Activated CD4-positive, alpha-beta T cell treated with anti-CD3 and anti-CD28 coated beads, Interleukin-2, Interleukin-6, amounts not matched to agents 100 ng/mL and 50 ng/mL, durations not matched to agents 16 hours and 8 hours (primary cell): ENCODE measurements at regions not wholly inside any gene's neighbourhood (a gene's known extent, or its start where the extent isn't known, plus 50 kb on each side); places are given as distances from the start of the nearest gene placed in this dataset.

Experiments
- DNase-seq: peaks from one replicate; pipeline ENCODE4 v3.0.0-alpha.2; 2020

- DNase-seq: no peak
Measured at GRCh38 chr4:125704726-125705125, 390.0 kb downstream of the FAT4 start.

GRCh38 chr4:125705681-125706080 lies 390.9 kb downstream of the FAT4 start:
- no peak for DNase-seq

DNA sequence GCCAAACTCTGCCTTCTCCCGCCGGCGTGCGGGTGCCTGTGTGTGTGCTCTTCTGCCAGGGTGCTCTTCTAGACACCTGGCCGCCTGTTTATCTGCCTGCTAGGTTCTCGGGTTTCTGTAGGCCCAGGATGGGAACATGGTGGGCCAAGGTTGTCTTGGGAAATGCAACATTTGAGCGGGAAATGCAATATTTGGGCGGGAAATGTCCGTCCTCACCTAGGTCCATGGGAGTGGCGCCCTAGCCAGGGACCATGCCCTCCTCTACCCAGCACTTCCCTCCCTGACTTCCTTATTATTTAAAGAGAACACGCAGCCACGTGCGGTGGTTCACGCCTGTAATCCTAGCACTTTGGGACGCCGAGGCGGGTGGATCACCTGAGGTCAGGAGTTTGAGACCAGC lies 392.6 kb downstream of the FAT4 start:
- no peak for DNase-seq

DNA sequence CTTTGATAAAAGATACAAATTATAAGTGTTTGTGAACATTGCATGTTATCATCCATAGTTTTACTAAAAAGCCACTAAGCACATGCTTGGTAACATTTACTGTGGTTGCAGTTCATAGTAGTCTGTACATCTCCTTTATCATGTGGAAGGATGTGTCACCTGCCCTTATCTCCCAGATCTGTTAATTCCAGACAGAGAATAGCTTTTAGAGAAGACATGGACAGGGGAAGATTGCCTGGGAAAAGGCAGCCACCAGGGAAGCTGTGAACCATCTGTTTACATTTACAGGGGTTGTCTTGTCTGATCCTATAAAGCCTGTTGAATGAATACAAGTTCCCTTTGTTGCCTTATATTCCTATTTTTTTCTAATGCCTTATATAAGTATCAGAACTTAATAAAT lies 396.0 kb downstream of the FAT4 start:
- no peak for DNase-seq

DNA sequence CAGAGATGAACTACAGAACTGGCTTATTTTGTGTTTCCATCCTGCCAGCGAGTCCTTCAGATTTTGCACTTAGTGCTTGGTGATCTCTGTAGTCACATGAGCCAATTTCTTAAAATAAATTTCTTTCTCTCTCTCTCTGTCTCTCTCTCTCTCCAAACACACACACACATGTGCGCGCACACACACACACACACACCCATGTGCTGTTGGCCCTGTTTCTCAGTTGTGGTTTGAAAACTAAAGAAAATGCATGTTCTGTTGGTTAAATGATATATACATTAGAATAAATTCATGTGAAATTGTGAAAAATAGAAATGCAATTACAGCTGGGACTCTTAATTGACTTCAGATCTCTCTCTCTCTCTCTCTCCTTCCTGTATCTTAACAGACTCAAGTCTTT lies 399.3 kb downstream of the FAT4 start:
- DNase-seq: no peak

DNA sequence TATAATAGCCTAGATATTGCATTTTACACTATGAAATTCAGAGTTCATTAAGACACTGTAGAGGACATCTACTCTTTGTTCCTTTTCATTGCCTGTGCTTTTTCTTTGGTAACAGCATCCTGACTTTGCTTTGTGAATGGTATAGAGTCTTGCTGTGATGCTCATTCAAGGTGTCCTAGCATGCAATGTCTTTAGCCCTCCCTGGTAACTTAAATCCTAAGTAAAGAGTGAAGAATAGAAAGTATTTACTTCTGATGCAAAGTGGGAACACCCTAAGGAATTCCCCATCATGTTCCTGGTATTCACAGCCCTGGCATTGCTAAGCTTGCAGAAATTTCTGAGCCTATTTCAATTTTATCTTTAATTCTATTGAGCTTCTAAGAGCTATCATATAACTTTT lies 400.1 kb downstream of the FAT4 start:
- DNase-seq: no peak

GRCh38 chr4:125719987-125720386 lies 405.2 kb downstream of the FAT4 start:
- DNase-seq: no peak

GRCh38 chr4:125722009-125722408 lies 407.3 kb downstream of the FAT4 start:
- DNase-seq: no peak

GRCh38 chr4:125725957-125726525 lies 411.3 kb downstream of the FAT4 start:
- no peak for DNase-seq

DNA sequence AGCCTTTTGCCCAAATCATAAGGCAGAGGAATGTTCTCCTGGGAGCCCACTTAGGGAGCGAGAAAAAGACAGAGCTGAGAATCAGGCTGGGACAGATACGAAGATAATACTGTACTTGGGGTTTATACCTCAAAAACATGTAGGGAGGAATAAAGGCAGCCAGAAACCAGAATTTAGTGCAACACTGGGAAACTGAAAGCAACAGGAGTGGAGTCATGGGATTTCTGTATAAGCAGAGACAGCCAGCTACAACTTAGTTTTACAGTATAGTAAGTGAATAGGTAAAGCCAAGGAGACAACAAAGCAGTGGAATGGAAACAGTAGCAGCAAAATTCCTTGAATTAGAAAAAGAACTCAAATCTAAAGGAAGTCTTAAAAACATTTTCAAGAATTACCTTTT lies 413.2 kb downstream of the FAT4 start:
- DNase-seq: no peak

DNA sequence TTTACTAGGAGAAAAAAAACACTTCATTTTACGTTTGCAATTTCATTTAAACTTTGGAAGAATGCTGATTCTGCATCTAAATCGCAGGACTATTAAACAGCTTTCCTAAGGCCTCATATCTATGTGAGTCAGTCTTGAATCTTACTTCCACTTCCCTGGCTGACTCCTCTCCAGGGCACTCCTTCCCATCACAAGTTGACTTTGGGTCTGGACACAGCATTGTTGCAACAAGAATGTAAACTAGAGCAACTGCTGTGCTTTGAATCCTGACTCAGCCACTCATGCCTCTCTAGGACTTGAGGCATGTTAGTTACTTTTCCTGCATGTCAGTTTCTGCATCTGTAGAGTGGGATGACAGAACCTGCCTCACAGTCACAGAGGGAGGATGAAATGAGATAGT lies 413.8 kb downstream of the FAT4 start:
- DNase-seq: no peak

DNA sequence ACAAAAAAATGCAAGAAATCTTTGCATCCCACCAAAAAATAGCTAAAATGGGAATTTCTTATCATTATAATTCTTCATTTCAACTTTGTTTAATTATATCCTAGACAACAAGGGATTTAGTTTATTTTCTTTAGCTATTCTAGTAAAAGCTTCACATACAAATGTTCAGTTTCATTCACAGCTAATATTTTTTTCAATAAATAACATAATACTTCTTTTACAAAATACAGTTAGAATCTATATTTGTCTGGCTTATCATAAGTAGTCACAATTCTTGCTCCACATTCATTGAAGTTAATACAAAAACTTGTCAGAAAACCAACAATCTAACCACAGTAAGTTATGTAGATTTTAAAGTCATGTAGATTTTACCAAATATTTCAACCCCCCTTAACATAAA lies 414.4 kb downstream of the FAT4 start:
- DNase-seq: no peak

DNA sequence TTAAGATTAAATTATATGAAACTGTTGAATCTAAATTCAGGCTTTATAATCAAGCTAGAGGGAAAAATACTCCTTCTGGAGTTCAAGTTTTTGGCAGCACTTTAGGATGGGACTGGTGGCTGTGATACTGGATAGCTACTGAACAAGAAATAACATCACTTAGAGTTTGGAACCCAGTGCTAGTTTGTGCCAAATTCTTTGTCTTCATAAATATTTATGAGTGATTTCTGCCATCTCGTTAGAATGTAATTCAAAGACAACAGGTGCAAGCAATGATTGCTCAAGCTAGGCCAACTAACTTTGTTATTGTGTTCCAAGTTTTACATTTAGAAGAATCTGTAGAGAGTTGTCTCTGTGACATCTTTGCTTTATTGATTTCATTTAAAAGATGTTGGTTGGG lies 417.9 kb downstream of the FAT4 start:
- no peak for DNase-seq

DNA sequence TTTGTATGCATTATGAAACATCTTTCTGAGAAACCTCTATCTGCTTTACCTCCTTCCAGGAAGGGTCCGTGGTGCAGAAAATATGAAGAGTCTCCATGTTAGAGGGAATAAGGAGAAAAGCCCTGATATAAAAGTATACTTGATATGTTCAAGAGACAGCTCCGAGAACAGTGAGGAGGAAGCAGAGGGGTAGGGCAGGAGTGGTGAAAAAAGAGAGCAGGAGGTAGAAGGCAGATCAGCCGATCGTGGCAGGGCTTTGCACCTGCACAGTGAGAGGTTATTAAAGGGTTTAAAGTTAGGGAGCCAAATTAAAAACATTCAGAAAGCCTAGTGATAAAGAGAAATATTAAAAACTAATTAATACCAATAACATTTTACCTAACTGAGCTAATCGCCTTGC lies 419.7 kb downstream of the FAT4 start:
- no peak for DNase-seq

GRCh38 chr4:125735102-125735501 lies 420.3 kb downstream of the FAT4 start:
- DNase-seq: no peak

GRCh38 chr4:125736057-125736456 lies 421.3 kb downstream of the FAT4 start:
- DNase-seq: no peak

GRCh38 chr4:125739760-125740159 lies 425.0 kb downstream of the FAT4 start:
- no peak for DNase-seq

DNA sequence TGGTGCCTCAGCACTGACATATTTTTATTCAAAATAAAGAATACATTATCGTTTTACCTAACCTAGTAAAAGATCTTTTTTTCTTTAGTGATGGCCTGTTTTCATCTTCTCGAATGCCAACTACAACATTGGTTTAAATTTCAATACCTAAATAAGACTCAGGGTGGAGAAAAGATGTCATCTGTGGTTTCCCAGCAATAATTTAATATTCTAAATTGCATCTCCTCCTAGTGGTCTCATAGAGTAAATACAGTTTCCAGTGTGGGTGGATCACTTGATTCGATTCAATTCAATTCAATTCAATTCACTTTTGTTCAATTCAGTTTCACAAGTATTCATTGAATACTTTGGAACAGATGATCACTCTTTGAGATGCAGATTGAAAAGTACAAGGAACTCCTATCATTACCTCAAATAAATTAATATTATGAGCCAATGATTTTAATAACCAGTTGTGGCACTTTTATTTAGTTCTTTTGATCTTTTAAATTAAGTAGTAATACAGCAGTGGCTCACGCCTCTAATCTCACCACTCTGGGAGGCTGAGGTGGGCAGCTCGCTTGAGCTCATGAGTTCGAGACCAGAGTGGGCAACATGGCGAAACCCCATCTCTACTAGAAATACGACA lies 427.2 kb downstream of the FAT4 start:
- no peak for DNase-seq

DNA sequence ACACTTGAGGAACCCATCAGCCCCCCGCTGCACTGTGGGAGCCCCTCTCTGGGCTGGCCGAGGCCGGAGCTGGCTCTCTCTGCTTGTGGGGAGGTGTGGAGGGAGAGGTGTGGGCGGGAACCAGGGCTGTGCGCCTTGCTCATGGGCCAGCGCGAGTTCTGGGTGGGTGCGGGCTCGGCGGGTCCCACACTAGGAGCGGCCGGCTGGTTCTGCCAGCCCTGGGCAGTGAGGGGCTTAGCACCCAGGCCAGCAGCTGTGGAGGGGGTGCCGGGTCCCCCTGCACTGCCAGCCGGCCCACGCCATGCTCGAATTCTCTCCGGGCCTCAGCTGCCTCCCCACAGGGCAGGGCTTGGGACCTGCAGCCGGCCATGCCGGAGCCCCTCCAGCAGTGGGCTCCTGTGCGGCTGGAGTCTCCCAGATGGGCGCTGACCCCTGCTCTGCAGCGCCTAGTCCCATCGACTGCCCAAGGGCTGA lies 430.2 kb downstream of the FAT4 start:
- DNase-seq: no peak

GRCh38 chr4:125749354-125749753 lies 434.6 kb downstream of the FAT4 start:
- DNase-seq: no peak

DNA sequence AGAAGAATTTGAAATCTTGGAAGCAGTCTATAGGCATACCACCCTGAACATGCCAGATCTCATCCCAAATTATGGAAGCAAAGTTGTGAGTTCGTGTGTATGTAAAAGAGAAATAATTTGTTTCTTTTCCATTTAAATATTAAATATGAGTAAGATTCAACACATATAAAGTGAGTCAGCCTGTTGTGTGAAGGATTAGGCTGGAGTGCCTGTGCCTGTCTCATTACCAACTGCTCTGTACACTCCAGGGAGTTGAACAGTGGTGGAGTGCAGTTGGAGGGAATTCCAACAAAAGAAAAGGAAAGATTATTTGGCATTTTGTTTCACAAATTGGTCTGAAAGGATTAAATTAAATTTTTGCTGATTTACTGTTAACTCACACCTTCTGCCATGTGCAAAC lies 435.6 kb downstream of the FAT4 start:
- no peak for DNase-seq

DNA sequence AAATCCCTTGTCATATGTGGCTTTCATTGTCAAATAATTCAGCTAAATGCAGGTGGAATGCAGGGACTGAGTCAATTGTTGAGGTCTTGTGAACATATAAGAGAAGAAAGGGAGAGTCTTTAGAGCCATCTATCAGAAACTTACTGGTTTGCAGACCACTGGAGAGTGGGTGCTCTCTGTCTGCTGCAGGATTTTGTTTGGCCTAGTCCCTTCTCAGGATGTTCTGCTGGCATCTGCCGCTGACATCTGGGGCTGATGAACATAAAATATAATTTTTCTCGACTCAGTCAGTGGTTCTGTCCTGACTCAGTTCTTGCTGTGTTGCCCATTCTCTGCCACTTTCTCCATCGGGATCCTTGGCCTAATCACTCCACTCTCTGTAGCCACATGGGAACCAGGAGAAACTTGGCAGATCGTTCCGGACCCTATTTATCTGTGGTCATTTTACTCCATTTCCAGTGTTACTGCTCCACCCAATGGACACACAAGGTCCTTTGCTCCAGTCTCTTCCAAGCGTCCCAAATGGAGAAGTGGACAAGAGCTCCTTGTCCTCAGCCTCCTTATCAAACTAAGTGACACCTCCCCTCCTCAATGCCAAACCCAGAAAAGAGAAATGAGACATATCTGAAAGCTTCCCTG lies 436.2 kb downstream of the FAT4 start:
- DNase-seq: no peak

DNA sequence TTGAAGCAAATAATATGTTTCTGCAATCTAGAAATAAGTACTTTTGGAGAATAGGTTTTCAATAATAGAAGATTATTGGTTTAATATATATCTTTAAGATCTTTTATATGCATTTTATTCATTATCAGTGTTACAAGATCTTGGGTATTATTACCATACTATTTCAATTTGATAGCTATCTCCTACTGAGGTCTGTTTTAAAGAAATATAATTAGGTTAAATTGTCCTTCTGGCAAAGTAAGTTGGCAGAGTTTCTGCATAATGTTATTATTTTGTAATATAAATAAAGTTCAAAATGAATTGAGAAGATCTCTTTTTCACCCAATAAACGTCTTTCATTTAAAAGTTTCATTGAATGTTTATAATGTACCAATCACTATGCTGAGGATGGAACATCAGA lies 443.7 kb downstream of the FAT4 start:
- no peak for DNase-seq

DNA sequence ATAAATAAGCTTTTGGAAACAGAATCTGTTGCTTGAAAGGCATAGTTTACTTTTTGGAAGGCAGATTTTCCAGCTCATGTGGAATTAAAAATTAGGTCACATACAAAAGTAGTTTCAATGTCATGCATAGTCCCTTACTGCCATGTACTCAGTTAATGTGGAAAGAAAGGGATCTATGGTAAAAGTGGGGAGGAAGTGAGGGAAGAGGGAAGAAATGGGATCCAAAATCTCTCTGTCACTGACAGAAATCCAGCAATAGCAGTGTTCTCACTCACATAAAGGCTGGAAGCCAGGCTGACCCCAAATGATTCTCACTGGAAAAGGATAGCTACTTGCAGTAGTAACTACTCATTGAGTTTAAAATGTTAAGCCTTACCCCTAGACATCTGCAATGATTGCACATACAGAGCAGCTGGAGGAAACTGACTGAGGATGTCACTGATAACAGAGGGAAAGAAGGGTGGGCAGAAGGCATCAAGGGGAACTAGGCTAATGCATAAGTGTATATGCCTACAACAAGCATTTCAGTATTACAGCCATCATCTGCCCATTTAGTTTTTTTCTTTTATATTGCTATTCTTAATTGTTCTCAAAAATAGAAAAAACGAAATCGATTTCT lies 445.6 kb downstream of the FAT4 start:
- DNase-seq: no peak
